Mesenchymal stem cell (in vitro differentiated cells and primary cell): ENCODE measurements at regions not wholly inside any gene's neighbourhood (a gene's known extent, or its start where the extent isn't known, plus 50 kb on each side); places are given as distances from the start of the nearest gene placed in this dataset.

Experiments used
- DNase-seq: peaks from one replicate; pipeline ENCODE4 v3.0.0-alpha.2; 2013
- H2AFZ ChIP-seq: one replicate; pipeline ENCODE4 v1.6.1; 2013; ENCODE audit warnings: low read depth, mild to moderate bottlenecking, control low read depth, inconsistent platforms, low read length, moderate library complexity
- H2AK5ac ChIP-seq: 2 replicates; pipeline ENCODE4 v1.6.1; 2013; ENCODE audit warnings: low read length, moderate library complexity, mild to moderate bottlenecking, inconsistent platforms; ENCODE audit not compliant: severe bottlenecking
- H2BK120ac ChIP-seq: one replicate; pipeline ENCODE4 v1.6.1; 2013; ENCODE audit warnings: low read depth, mild to moderate bottlenecking, inconsistent platforms, low read length, moderate library complexity
- H2BK12ac ChIP-seq, 2 experiments: one replicate each; pipeline ENCODE4 v1.6.1; 2013; ENCODE audit warnings: inconsistent platforms in 2 of 2, low read length in 2 of 2, mild to moderate bottlenecking in 2 of 2, moderate library complexity in 2 of 2, control low read depth in 1 of 2
- H2BK15ac ChIP-seq: one replicate; pipeline ENCODE4 v1.6.1; 2013; ENCODE audit warnings: mild to moderate bottlenecking, low read depth, inconsistent platforms; ENCODE audit not compliant: poor library complexity, severe bottlenecking
- H2BK5ac ChIP-seq: 2 replicates; pipeline ENCODE4 v1.6.1; 2013; ENCODE audit warnings: low read depth, mild to moderate bottlenecking, low read length, control low read depth, inconsistent platforms; ENCODE audit not compliant: poor library complexity, severe bottlenecking
- H3K14ac ChIP-seq, 2 experiments: one replicate each; pipeline ENCODE4 v1.6.1; 2013; ENCODE audit warnings: inconsistent platforms in 2 of 2, low read length in 2 of 2, control low read depth in 1 of 2, mild to moderate bottlenecking in 1 of 2, moderate library complexity in 1 of 2
- H3K18ac ChIP-seq, 2 experiments: one replicate each; pipeline ENCODE4 v1.6.1; 2013; ENCODE audit warnings: inconsistent platforms in 2 of 2, low read length in 2 of 2, control low read depth in 1 of 2, low read depth in 1 of 2, mild to moderate bottlenecking in 1 of 2
- H3K23ac ChIP-seq, 2 experiments: one replicate each; pipeline ENCODE4 v1.6.1; 2013; ENCODE audit warnings: inconsistent platforms in 2 of 2, low read length in 2 of 2, mild to moderate bottlenecking in 2 of 2, moderate library complexity in 2 of 2, control low read depth in 1 of 2
- H3K27ac ChIP-seq: 2 replicates; pipeline ENCODE4 v1.5.1; 2013; ENCODE audit warnings: mild to moderate bottlenecking, moderate library complexity, low read length, control low read depth, inconsistent platforms; ENCODE audit not compliant: poor library complexity, severe bottlenecking
- H3K27me3 ChIP-seq, 2 experiments: 2 replicates each; pipeline versions ENCODE4 v1.6.1 to v1.7.0; 2013; ENCODE audit warnings: low read length in 2 of 2, mild to moderate bottlenecking in 2 of 2, moderate library complexity in 2 of 2, control low read depth in 1 of 2, inconsistent platforms in 1 of 2; ENCODE audit not compliant: control insufficient read depth in 1 of 2, insufficient read depth in 1 of 2
- H3K36me3 ChIP-seq, 2 experiments: 2 replicates each; pipeline versions ENCODE4 v1.6.1 to v1.7.0; 2013; ENCODE audit warnings: low read length in 2 of 2, control low read depth in 1 of 2, inconsistent platforms in 1 of 2, low read depth in 1 of 2, mild to moderate bottlenecking in 1 of 2; ENCODE audit not compliant: insufficient read depth in 2 of 2, control insufficient read depth in 1 of 2
- H3K4ac ChIP-seq, 2 experiments: one replicate each; pipeline ENCODE4 v1.6.1; 2013; ENCODE audit warnings: inconsistent platforms in 2 of 2, low read length in 2 of 2, mild to moderate bottlenecking in 2 of 2, moderate library complexity in 2 of 2, control low read depth in 1 of 2, low read depth in 1 of 2
- H3K4me1 ChIP-seq: 2 replicates; pipeline ENCODE4 v1.6.1; 2013; ENCODE audit warnings: low read depth, low read length, control low read depth; ENCODE audit not compliant: control insufficient read depth, insufficient read depth
- H3K4me2 ChIP-seq: 2 replicates; pipeline ENCODE4 v1.6.1; 2013; ENCODE audit warnings: low read length, mild to moderate bottlenecking, inconsistent platforms; ENCODE audit not compliant: poor library complexity, severe bottlenecking
- H3K4me3 ChIP-seq, 2 experiments: 2 replicates each; pipeline versions ENCODE4 v1.5.1 to v1.7.0; 2013; ENCODE audit warnings: low read length in 2 of 2, mild to moderate bottlenecking in 2 of 2, control low read depth in 1 of 2, low read depth in 1 of 2; ENCODE audit not compliant: insufficient read depth in 1 of 2
- H3K79me1 ChIP-seq: replicated peaks from 2 replicates; pipeline ENCODE4 v1.6.1; 2013; ENCODE audit warnings: mild to moderate bottlenecking, control low read depth, low read length, inconsistent platforms; ENCODE audit not compliant: poor library complexity, severe bottlenecking
- H3K9ac ChIP-seq: 2 replicates; pipeline ENCODE4 v1.7.0; 2013; ENCODE audit warnings: mild to moderate bottlenecking, low read length, moderate library complexity
- H3K9me3 ChIP-seq: 2 replicates; pipeline ENCODE4 v1.7.0; 2013; ENCODE audit warnings: mild to moderate bottlenecking, low read length; ENCODE audit not compliant: control insufficient read depth
- H4K8ac ChIP-seq: one replicate; pipeline ENCODE4 v1.6.1; 2013; ENCODE audit warnings: inconsistent platforms, mild to moderate bottlenecking, low read length, moderate library complexity
- H4K91ac ChIP-seq: one replicate; pipeline ENCODE4 v1.6.1; 2013; ENCODE audit warnings: mild to moderate bottlenecking, low read length, inconsistent platforms
- WGBS: methylation state at CpG from one replicate; pipeline ENCODE4 v1.1.7; 2013; ENCODE audit warnings: mixed read lengths; 5-methylcytosine and 5-hydroxymethylcytosine counted together

DNA sequence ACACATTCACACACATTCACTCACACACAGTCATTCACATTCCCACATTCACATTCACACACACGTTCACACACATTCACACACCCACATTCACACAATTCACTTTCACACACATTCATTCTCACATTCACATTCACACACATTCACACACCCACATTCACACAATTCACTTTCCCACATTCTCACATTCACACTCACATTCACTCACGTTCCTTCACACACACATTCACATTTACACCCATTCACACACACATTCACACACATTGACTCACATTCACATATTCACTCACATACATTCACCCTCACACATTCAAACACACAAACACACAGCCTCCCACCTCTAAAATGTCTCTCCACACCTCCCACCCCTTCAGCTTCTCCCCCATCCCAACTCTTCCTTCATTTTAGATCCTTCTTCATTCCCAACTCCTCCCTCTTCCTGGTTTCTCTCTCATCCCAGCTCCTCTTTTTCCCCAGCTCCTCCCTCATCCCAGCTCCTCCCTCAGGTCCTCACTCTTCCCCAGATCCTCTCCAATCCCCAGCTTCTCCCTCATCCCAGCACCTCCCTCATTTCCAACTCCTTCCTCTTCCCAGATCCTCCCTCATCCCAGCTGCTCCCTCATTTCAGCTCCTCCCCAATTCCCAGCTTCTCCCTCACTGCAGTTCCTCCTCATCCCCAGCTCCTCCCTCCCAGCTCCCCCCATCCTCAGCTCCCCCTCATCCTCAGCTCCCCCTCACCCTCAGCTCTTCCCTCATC is 111.0 kb downstream of the FAM53A start:
- H4K91ac ChIP-seq: no peak overlapping the region
- H3K27ac ChIP-seq: no peak overlapping the region
- no peak overlapping the region for H4K8ac ChIP-seq
- no peak overlapping the region for H2BK120ac ChIP-seq
- H3K23ac ChIP-seq: no peak overlapping the region
- WGBS: 80% methylated on average over 2 of the region's 2 CpGs
- H3K4ac ChIP-seq: no peak overlapping the region
- H2BK12ac ChIP-seq: no peak overlapping the region
- no peak overlapping the region for H3K9ac ChIP-seq
- no peak overlapping the region for H2AFZ ChIP-seq
- H3K4me1 ChIP-seq: peaks cover 5% of the 10 kb centered on the region
- no peak overlapping the region for H3K18ac ChIP-seq
- no peak overlapping the region for H2BK5ac ChIP-seq
- no peak overlapping the region for H2AK5ac ChIP-seq
- H3K79me1 ChIP-seq: peaks cover under 1% of the 10 kb centered on the region
- DNase-seq: no peak
- H3K14ac ChIP-seq: no peak overlapping the region
- H3K4me2 ChIP-seq: no peak overlapping the region
- H3K9me3 ChIP-seq: no peaks in the 10 kb centered on the region
- H3K4me3 ChIP-seq: no peak overlapping the region
- no peaks in the 10 kb centered on the region for H3K36me3 ChIP-seq
- H3K27me3 ChIP-seq: peaks cover 19 to 31% of the 10 kb centered on the region in 2 experiments
- H2BK15ac ChIP-seq: no peak overlapping the region

DNA sequence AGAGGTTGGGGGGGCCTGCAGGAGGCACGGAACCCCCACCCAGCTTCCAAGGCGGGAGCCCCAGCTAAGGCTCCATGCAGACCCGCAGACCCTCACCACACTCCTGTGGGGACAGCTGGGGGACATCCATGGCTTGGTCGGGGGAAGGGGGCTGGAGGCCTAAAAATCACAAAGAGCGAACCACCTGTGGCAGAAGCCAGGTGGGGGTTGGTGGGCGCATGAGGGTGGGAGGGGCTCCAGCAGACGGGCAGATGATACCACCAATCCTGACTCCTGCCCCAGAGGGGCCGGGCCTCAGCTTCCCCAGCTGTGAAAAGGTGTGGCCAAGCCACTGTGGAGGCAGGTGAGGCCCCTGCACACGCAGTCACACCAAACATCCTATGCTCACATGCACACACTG is 111.6 kb downstream of the FAM53A start:
- Histone ChIP-seq H2BK15ac (no peak overlapping the region), H3K27me3 (peaks cover 19 to 36% of the 10 kb centered on the region in 2 experiments), H4K8ac (no peak overlapping the region), H3K27ac (no peak overlapping the region), H3K4ac (no peak overlapping the region), H2BK5ac (no peak overlapping the region), H2AFZ (no peak overlapping the region), H3K4me3 (no peak overlapping the region), H3K14ac (no peak overlapping the region), H2AK5ac (no peak overlapping the region), H3K18ac (no peak overlapping the region), H4K91ac (no peak overlapping the region), H3K23ac (no peak overlapping the region), H3K79me1 (no peaks in the 10 kb centered on the region), H2BK120ac (no peak overlapping the region), H3K36me3 (no peaks in the 10 kb centered on the region), H3K9me3 (no peaks in the 10 kb centered on the region), H3K4me1 (peaks cover 4% of the 10 kb centered on the region), H3K9ac (no peak overlapping the region), H2BK12ac (no peak overlapping the region), H3K4me2 (no peak overlapping the region)
- 71% methylated on average over 6 of the region's 9 CpGs for WGBS
- DNase-seq: no peak

DNA sequence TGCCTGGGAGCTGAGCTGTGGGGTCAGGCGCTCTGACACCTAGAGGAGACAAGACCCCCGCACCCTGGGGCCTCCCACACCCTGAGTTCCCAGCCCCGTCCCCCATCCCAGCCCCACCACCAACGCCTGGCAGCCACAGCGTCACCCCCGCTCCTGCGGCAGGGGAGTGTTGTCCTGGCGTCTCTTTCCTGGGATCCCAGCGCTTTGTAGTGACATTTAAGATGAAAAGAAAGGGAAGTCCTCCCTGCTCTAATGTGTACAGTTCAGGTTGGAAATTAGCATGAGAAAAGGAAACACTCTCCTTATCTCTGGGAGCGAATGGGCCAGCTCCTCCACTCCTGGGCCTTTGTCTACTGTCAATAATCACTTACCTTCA is 112.1 kb downstream of the FAM53A start:
- Histone ChIP-seq H3K27ac (no peak overlapping the region), H3K79me1 (no peaks in the 10 kb centered on the region), H2BK5ac (no peak overlapping the region), H3K9ac (no peak overlapping the region), H2BK15ac (no peak overlapping the region), H4K8ac (no peak overlapping the region), H2BK12ac (no peak overlapping the region), H2BK120ac (no peak overlapping the region), H4K91ac (no peak overlapping the region), H3K4me1 (peaks cover 4% of the 10 kb centered on the region), H3K4me3 (no peak overlapping the region), H2AFZ (no peak overlapping the region), H2AK5ac (no peak overlapping the region), H3K27me3 (peaks cover 19 to 38% of the 10 kb centered on the region in 2 experiments), H3K23ac (no peak overlapping the region), H3K18ac (no peak overlapping the region), H3K36me3 (no peaks in the 10 kb centered on the region), H3K4me2 (no peak overlapping the region), H3K14ac (no peak overlapping the region), H3K9me3 (no peaks in the 10 kb centered on the region), H3K4ac (no peak overlapping the region)
- no peak for DNase-seq
- 49% methylated on average over 3 of the region's 10 CpGs for WGBS

DNA sequence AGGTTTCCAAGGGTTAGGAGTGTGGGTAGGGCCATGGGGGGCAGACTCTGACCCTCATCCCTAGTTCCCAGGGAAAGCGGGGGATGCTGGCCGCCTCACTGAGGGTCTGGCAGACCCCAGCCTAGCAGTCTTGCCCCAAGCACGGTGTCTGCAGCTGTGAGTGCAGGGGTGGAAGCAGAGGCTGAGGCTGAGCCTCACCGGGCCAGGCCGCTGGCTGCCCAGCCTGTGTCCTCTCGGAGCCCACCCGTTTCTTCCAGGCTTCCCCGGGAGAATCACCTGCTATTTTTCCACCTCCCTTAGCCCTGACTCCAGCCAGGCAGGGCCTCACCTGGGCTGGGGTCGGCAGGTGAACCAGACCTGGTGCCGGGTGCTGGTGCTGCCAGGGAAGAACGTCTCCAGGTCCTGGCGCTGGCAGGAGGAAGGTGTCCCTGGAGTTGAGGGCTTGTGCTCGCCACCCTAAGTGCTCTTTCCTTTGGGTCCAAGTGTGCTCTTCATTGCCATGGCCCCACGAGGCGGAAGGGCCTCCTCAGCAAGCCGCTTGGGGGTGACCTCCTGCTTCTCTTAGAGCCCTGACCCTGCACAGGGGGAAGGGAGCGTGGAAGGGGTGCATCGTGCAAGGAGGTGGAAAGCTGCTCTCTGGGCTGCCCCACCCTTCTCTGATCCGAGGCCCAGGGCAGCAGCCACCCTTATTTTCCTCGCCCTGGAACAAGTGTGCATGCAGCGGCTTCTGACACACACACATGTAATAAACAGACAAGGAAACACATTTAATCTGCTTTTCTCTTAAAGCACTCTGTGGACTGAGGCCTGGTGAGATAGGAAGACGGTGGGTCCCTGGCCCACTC is 112.7 kb downstream of the FAM53A start:
- DNase-seq: no peak
- H3K9me3 ChIP-seq: no peaks in the 10 kb centered on the region
- H2BK15ac ChIP-seq: no peak overlapping the region
- H3K4ac ChIP-seq: no peak overlapping the region
- no peak overlapping the region for H2AFZ ChIP-seq
- H3K4me3 ChIP-seq: no peak overlapping the region
- no peak overlapping the region for H3K27ac ChIP-seq
- no peak overlapping the region for H4K91ac ChIP-seq
- no peaks in the 10 kb centered on the region for H3K79me1 ChIP-seq
- H2BK12ac ChIP-seq: no peak overlapping the region
- peaks cover 4% of the 10 kb centered on the region for H3K4me1 ChIP-seq
- H3K36me3 ChIP-seq: no peaks in the 10 kb centered on the region
- 84% methylated on average over 20 of the region's 22 CpGs for WGBS
- H3K4me2 ChIP-seq: no peak overlapping the region
- H3K9ac ChIP-seq: no peak overlapping the region
- peaks cover 19 to 38% of the 10 kb centered on the region in 2 experiments for H3K27me3 ChIP-seq
- H3K23ac ChIP-seq: no peak overlapping the region
- H2AK5ac ChIP-seq: no peak overlapping the region
- no peak overlapping the region for H2BK5ac ChIP-seq
- H2BK120ac ChIP-seq: no peak overlapping the region
- H3K14ac ChIP-seq: no peak overlapping the region
- H3K18ac ChIP-seq: no peak overlapping the region
- no peak overlapping the region for H4K8ac ChIP-seq
